Endodermal cell (in vitro differentiated cells): ENCODE measurements at regions not wholly inside any gene's neighbourhood (a gene's known extent, or its start where the extent isn't known, plus 50 kb on each side); places are given as distances from the start of the nearest gene placed in this dataset.

Experiments used
- DNase-seq: peaks from one replicate; pipeline ENCODE4 v3.0.0-alpha.2; 2017
- H3K27ac ChIP-seq: 2 replicates; pipeline ENCODE4 v1.5.1; 2013; ENCODE audit warnings: mild to moderate bottlenecking, low read depth, low read length, moderate library complexity
- H3K27me3 ChIP-seq: 2 replicates; pipeline ENCODE4 v1.6.1; 2013; ENCODE audit warnings: mild to moderate bottlenecking, low read length, moderate library complexity; ENCODE audit not compliant: insufficient read depth, control insufficient read depth, poor library complexity, severe bottlenecking
- H3K36me3 ChIP-seq: 2 replicates; pipeline ENCODE4 v1.7.0; 2013; ENCODE audit warnings: mild to moderate bottlenecking, low read length, moderate library complexity; ENCODE audit not compliant: control insufficient read depth, insufficient read depth
- H3K4me1 ChIP-seq: one replicate; pipeline ENCODE4 v1.7.0; 2013; ENCODE audit warnings: low read length; ENCODE audit not compliant: control insufficient read depth, insufficient read depth
- H3K4me3 ChIP-seq: 2 replicates; pipeline ENCODE4 v1.5.1; 2013; ENCODE audit warnings: mild to moderate bottlenecking, low read length, moderate library complexity
- H3K9ac ChIP-seq: 2 replicates; pipeline ENCODE4 v1.6.1; 2013; ENCODE audit warnings: mild to moderate bottlenecking, low read length, moderate library complexity; ENCODE audit not compliant: poor library complexity, severe bottlenecking; ENCODE audit errors: extremely low read depth
- H3K9me3 ChIP-seq: 2 replicates; pipeline ENCODE4 v1.6.1; 2013; ENCODE audit warnings: mild to moderate bottlenecking, low read length, moderate library complexity; ENCODE audit not compliant: control insufficient read depth
- H3K27ac Mint-ChIP-seq: 2 replicates; pipeline ENCODE4 v1.8.0; 2020; ENCODE audit warnings: mixed read lengths
- H3K27me3 Mint-ChIP-seq: 2 replicates; pipeline ENCODE4 v1.8.0; 2021; ENCODE audit warnings: mild to moderate bottlenecking, mixed read lengths; ENCODE audit not compliant: insufficient read depth
- H3K36me3 Mint-ChIP-seq: 2 replicates; pipeline ENCODE4 v1.8.0; 2020; ENCODE audit warnings: low read depth, mixed read lengths
- H3K4me1 Mint-ChIP-seq: 2 replicates; pipeline ENCODE4 v1.8.0; 2020; ENCODE audit warnings: mixed read lengths
- H3K4me3 Mint-ChIP-seq: 2 replicates; pipeline ENCODE4 v1.8.0; 2020; ENCODE audit warnings: mild to moderate bottlenecking, moderate library complexity, mixed read lengths
- H3K9me3 Mint-ChIP-seq: 2 replicates; pipeline ENCODE4 v1.8.0; 2020; ENCODE audit warnings: mild to moderate bottlenecking, mixed read lengths
- CTCF ChIP-seq: fragments of 200-600 bp; sonication (generic); conservative IDR thresholded peaks from 2 replicates; pipeline ENCODE4 v1.5.0; 2021; ENCODE audit warnings: antibody characterized with exemption, mild to moderate bottlenecking
- WGBS, 2 experiments: methylation state at CpG; one replicate each; pipeline versions ENCODE4 v1.1.5 to v1.1.7; 2013; ENCODE audit warnings: missing lambda C conversion rate in 2 of 2, mixed read lengths in 1 of 2; ENCODE audit not compliant: insufficient coverage in 1 of 2, insufficient read length in 1 of 2; 5-methylcytosine and 5-hydroxymethylcytosine counted together

GRCh38 chr6:6397842-6398241 lies 77.4 kb upstream of the F13A1 start:
- no peaks in the 10 kb centered on the region for H3K36me3 ChIP-seq
- H3K27me3 ChIP-seq, result peaks cover 49% of the 10 kb centered on the region
- H3K4me1 ChIP-seq, result no peaks in the 10 kb centered on the region
- no peak for TF ChIP-seq CTCF
- WGBS, 2 experiments, result 90 to 94% methylated on average over 3 to 5 of the region's 5 CpGs
- no peaks in the 10 kb centered on the region for H3K9me3 Mint-ChIP-seq
- H3K36me3 Mint-ChIP-seq, result no peaks in the 10 kb centered on the region
- peaks cover 19% of the 10 kb centered on the region for H3K27me3 Mint-ChIP-seq
- H3K4me3 Mint-ChIP-seq, result no peak overlapping the region
- no peak overlapping the region for H3K27ac ChIP-seq
- no peak overlapping the region for H3K9ac ChIP-seq
- DNase-seq, result peak; percentile 17
- no peaks in the 10 kb centered on the region for H3K9me3 ChIP-seq
- no peak overlapping the region for H3K27ac Mint-ChIP-seq
- H3K4me1 Mint-ChIP-seq, result peaks cover 3% of the 10 kb centered on the region
- no peak overlapping the region for H3K4me3 ChIP-seq

GRCh38 chr6:6399568-6399967 lies 79.1 kb upstream of the F13A1 start:
- Histone ChIP-seq H3K27ac (no peak overlapping the region), H3K9me3 (no peaks in the 10 kb centered on the region), H3K36me3 (no peaks in the 10 kb centered on the region), H3K27me3 (peaks cover 49% of the 10 kb centered on the region), H3K9ac (no peak overlapping the region), H3K4me3 (no peak overlapping the region), H3K4me1 (no peaks in the 10 kb centered on the region)
- Mint-ChIP-seq H3K27ac (no peak overlapping the region), H3K4me3 (no peak overlapping the region), H3K9me3 (no peaks in the 10 kb centered on the region), H3K36me3 (no peaks in the 10 kb centered on the region), H3K4me1 (peaks cover 3% of the 10 kb centered on the region), H3K27me3 (peaks cover 19% of the 10 kb centered on the region)
- TF ChIP-seq CTCF, result no peak
- peak; percentile 3 for DNase-seq
- WGBS, 2 experiments, result 83 to 92% methylated on average over 1 to 2 of the region's 2 CpGs

DNA sequence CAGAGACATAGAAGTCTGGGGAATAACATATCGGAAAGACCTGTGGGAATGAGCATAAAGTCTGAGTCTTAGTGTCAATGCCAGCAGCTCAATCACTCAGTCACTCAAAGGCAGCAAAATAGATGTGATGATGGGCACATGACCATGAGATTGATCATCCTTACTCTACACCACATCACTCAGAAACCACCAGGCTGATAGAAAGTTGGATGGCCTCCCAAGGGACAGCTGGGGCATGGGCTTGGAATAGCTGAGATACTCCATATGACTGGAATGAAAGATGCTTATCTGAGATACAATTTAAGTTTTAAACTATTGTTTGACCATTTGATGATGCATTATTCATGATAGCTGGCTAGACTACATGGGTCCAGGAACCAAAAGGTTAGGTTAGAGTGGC lies 80.9 kb upstream of the F13A1 start:
- Mint-ChIP-seq H3K36me3 (no peaks in the 10 kb centered on the region), H3K4me3 (no peak overlapping the region), H3K27ac (no peak overlapping the region), H3K27me3 (peaks cover 17% of the 10 kb centered on the region), H3K9me3 (no peaks in the 10 kb centered on the region), H3K4me1 (peaks cover 3% of the 10 kb centered on the region)
- Histone ChIP-seq H3K9ac (no peak overlapping the region), H3K27me3 (peaks cover 43% of the 10 kb centered on the region), H3K4me1 (no peaks in the 10 kb centered on the region), H3K9me3 (no peaks in the 10 kb centered on the region), H3K36me3 (no peaks in the 10 kb centered on the region), H3K27ac (no peak overlapping the region), H3K4me3 (no peak overlapping the region)
- peak; percentile 1 for DNase-seq
- WGBS, 2 experiments, result 97 to 100% methylated on average over 1 of the region's 1 CpG
- TF ChIP-seq CTCF, result no peak
